RKO (cell line): ENCODE measurements at regions not wholly inside any gene's neighbourhood (a gene's known extent, or its start where the extent isn't known, plus 50 kb on each side); places are given as distances from the start of the nearest gene placed in this dataset.

ENCODE experiments used
- DNase-seq: peaks from one replicate; pipeline ENCODE4 v3.0.0-alpha.2; 2016; ENCODE audit warnings: low spot score

- DNase-seq = no peak
These were observed 334.9 kb upstream of the AJAP1 start for GRCh38 chr1:4319496-4319895.

GRCh38 chr1:4322881-4323280 is 331.5 kb upstream of the AJAP1 start:
- no peak for DNase-seq

- no peak for DNase-seq
These were observed 331.1 kb upstream of the AJAP1 start for GRCh38 chr1:4323309-4323708.

GRCh38 chr1:4324525-4324924 is 329.9 kb upstream of the AJAP1 start:
- no peak for DNase-seq

GRCh38 chr1:4327142-4327541 is 327.3 kb upstream of the AJAP1 start:
- no peak for DNase-seq

GRCh38 chr1:4328402-4329071 is 325.9 kb upstream of the AJAP1 start:
- DNase-seq = no peak

- DNase-seq = no peak
These were observed 323.3 kb upstream of the AJAP1 start for GRCh38 chr1:4330805-4331766.

GRCh38 chr1:4331767-4332163 is 322.6 kb upstream of the AJAP1 start:
- no peak for DNase-seq

GRCh38 chr1:4336507-4336906 is 317.9 kb upstream of the AJAP1 start:
- no peak for DNase-seq

- no peak for DNase-seq
These were observed 313.0 kb upstream of the AJAP1 start for GRCh38 chr1:4341421-4341820.

GRCh38 chr1:4344065-4344732 is 310.2 kb upstream of the AJAP1 start:
- no peak for DNase-seq

- DNase-seq = no peak
These were observed 309.3 kb upstream of the AJAP1 start for GRCh38 chr1:4345094-4345493.

GRCh38 chr1:4346131-4346530 is 308.3 kb upstream of the AJAP1 start:
- no peak for DNase-seq

GRCh38 chr1:4351453-4351852 is 303.0 kb upstream of the AJAP1 start:
- no peak for DNase-seq

- no peak for DNase-seq
These were observed 301.1 kb upstream of the AJAP1 start for GRCh38 chr1:4353090-4353856.

- no peak for DNase-seq
These were observed 298.6 kb upstream of the AJAP1 start for GRCh38 chr1:4355839-4356238.

GRCh38 chr1:4362314-4363044 is 291.9 kb upstream of the AJAP1 start:
- no peak for DNase-seq

- no peak for DNase-seq
These were observed 288.3 kb upstream of the AJAP1 start for GRCh38 chr1:4366091-4366490.

- no peak for DNase-seq
These were observed 287.1 kb upstream of the AJAP1 start for GRCh38 chr1:4367230-4367777.

GRCh38 chr1:4369335-4369734 is 285.1 kb upstream of the AJAP1 start:
- DNase-seq = no peak

GRCh38 chr1:4371849-4372248 is 282.6 kb upstream of the AJAP1 start:
- DNase-seq = no peak
